PFSK-1 (cell line): ENCODE measurements at regions not wholly inside any gene's neighbourhood (a gene's known extent, or its start where the extent isn't known, plus 50 kb on each side); places are given as distances from the start of the nearest gene placed in this dataset.

ENCODE experiments used
- FOXP2 ChIP-seq: optimal IDR thresholded peaks from 2 replicates; pipeline ENCODE3; 2011; ENCODE audit warnings: borderline replicate concordance, control low read depth, inconsistent platforms; ENCODE audit not compliant: insufficient read depth; ENCODE audit errors: extremely low read length, extremely low read depth
- POLR2AphosphoS5 ChIP-seq: IDR thresholded peaks from 2 replicates; pipeline ENCODE4 v1.6.1; 2012; ENCODE audit warnings: low read depth, mild to moderate bottlenecking, control low read depth, low read length, moderate library complexity
- REST ChIP-seq, 2 experiments: IDR thresholded peaks; 2 replicates each; pipeline versions ENCODE4 v1.6.1 to v1.8.0; 2011 to 2012; ENCODE audit warnings: low read depth in 2 of 2, low read length in 2 of 2, control low read depth in 1 of 2, inconsistent platforms in 1 of 2, mild to moderate bottlenecking in 1 of 2, moderate library complexity in 1 of 2; ENCODE audit not compliant: insufficient read depth in 1 of 2
- SIN3A ChIP-seq: IDR thresholded peaks from 2 replicates; pipeline ENCODE4 v1.6.1; 2012; ENCODE audit warnings: mild to moderate bottlenecking, low read length, moderate library complexity, borderline replicate concordance; ENCODE audit not compliant: insufficient read depth
- TAF1 ChIP-seq: IDR thresholded peaks from 2 replicates; pipeline ENCODE4 v1.6.1; 2012; ENCODE audit warnings: low read length, control low read depth, borderline replicate concordance; ENCODE audit not compliant: insufficient read depth

GRCh38 chr6:132147530-132148011, 196.4 kb upstream of the CCN2 start:
- TF ChIP-seq REST (IDR thresholded peaks at IDR 0.05; ENCODE audit: insufficient read depth in 1 of 2, low read depth in 2 of 2, low read length in 2 of 2) = no peak
- no peak for TF ChIP-seq SIN3A
- TF ChIP-seq TAF1 = no peak
- no peak for TF ChIP-seq FOXP2
- no peak for TF ChIP-seq POLR2AphosphoS5

- no peak for TF ChIP-seq TAF1
- no peak for TF ChIP-seq POLR2AphosphoS5
- no peak for TF ChIP-seq FOXP2
- TF ChIP-seq SIN3A = no peak
- no peak for TF ChIP-seq REST (IDR thresholded peaks at IDR 0.05; ENCODE audit: insufficient read depth in 1 of 2, low read depth in 2 of 2, low read length in 2 of 2)
These were observed 193.3 kb upstream of the CCN2 start for GRCh38 chr6:132144456-132144855.

- TF ChIP-seq POLR2AphosphoS5 (no peak), SIN3A (no peak), FOXP2 (no peak), TAF1 (no peak), REST (IDR thresholded peaks at IDR 0.05; ENCODE audit: insufficient read depth in 1 of 2, low read depth in 2 of 2, low read length in 2 of 2) (no peak)
These were observed 192.1 kb upstream of the CCN2 start for GRCh38 chr6:132143258-132143657.

- no peak for TF ChIP-seq FOXP2
- no peak for TF ChIP-seq POLR2AphosphoS5
- TF ChIP-seq TAF1 = no peak
- TF ChIP-seq REST (IDR thresholded peaks at IDR 0.05; ENCODE audit: insufficient read depth in 1 of 2, low read depth in 2 of 2, low read length in 2 of 2) = no peak
- TF ChIP-seq SIN3A = no peak
These were observed 191.6 kb upstream of the CCN2 start for GRCh38 chr6:132142768-132143167.

- TF ChIP-seq REST (IDR thresholded peaks at IDR 0.05; ENCODE audit: insufficient read depth in 1 of 2, low read depth in 2 of 2, low read length in 2 of 2) (no peak), POLR2AphosphoS5 (no peak), SIN3A (no peak), FOXP2 (no peak), TAF1 (no peak)
These were observed 191.1 kb upstream of the CCN2 start for GRCh38 chr6:132142308-132142707.
